IMR-90 (cell line): ENCODE measurements at regions not wholly inside any gene's neighbourhood (a gene's known extent, or its start where the extent isn't known, plus 50 kb on each side); places are given as distances from the start of the nearest gene placed in this dataset.

Experiments used
- ATAC-seq: fragments of 200-7000 bp; cut with Tn5 transposase; 2 replicates; pipeline ENCODE4 v1.9.1; 2020; ENCODE audit warnings: low read depth, mild to moderate bottlenecking, moderate library complexity
- BruUV-seq: library from RNA; stranded (reverse); fragments of 400-500 nt; replicated peaks from 2 replicates; lab custom pipeline; 2021; lab: Mats Ljungman, UMichigan
- CTCF ChIA-PET: fragments of 300-600 bp; formaldehyde crosslinking; extraction: SDS; loops from one replicate; lab custom pipeline; 2021; ENCODE audit warnings: antibody characterized with exemption; lab: Yijun Ruan, JAX
- POLR2A ChIA-PET: fragments of 300-600 bp; sonication (Branson Sonifier 250); formaldehyde crosslinking; loops from one replicate; lab custom pipeline; 2022; ENCODE audit warnings: antibody characterized with exemption; ENCODE audit not compliant: unreplicated experiment; lab: Charles Lee
- DNase-seq: peaks from one replicate; pipeline ENCODE4 v3.0.0; 2013
- H2AFZ ChIP-seq: replicated peaks from 2 replicates; pipeline ENCODE3; 2013; ENCODE audit warnings: low read length, mild to moderate bottlenecking; ENCODE audit not compliant: poor library complexity
- H2AK5ac ChIP-seq: 2 replicates; pipeline ENCODE4 v1.6.1; 2013; ENCODE audit warnings: low read depth, low read length, inconsistent platforms
- H2AK9ac ChIP-seq: replicated peaks from 2 replicates; pipeline ENCODE3; 2013; ENCODE audit warnings: mild to moderate bottlenecking, low read depth, low read length, moderate library complexity; ENCODE audit not compliant: poor library complexity
- H2BK120ac ChIP-seq: 2 replicates; pipeline ENCODE4 v1.6.1; 2013; ENCODE audit warnings: low read depth, low read length, inconsistent platforms
- H2BK15ac ChIP-seq: 3 replicates; pipeline ENCODE4 v1.6.1; 2013; ENCODE audit warnings: low read depth, low read length, inconsistent platforms
- H2BK20ac ChIP-seq: 2 replicates; pipeline ENCODE4 v1.6.1; 2013; ENCODE audit warnings: low read depth, mild to moderate bottlenecking, inconsistent platforms, low read length, moderate library complexity
- H2BK5ac ChIP-seq: 2 replicates; pipeline ENCODE4 v1.6.1; 2013; ENCODE audit warnings: mild to moderate bottlenecking, low read depth, low read length, inconsistent platforms; ENCODE audit not compliant: poor library complexity, severe bottlenecking
- H3K14ac ChIP-seq: replicated peaks from 2 replicates; pipeline ENCODE4 v1.6.1; 2013; ENCODE audit warnings: low read depth, low read length, inconsistent platforms
- H3K18ac ChIP-seq: 2 replicates; pipeline ENCODE4 v1.6.1; 2013; ENCODE audit warnings: low read depth, low read length, control low read depth
- H3K23ac ChIP-seq: 2 replicates; pipeline ENCODE4 v1.6.1; 2013; ENCODE audit warnings: low read depth, low read length, inconsistent platforms
- H3K27ac ChIP-seq: 2 replicates; pipeline ENCODE4 v1.5.1; 2013; ENCODE audit warnings: mild to moderate bottlenecking, control low read depth, low read length; ENCODE audit not compliant: insufficient read depth
- H3K27me3 ChIP-seq: 2 replicates; pipeline ENCODE4 v1.6.1; 2013; ENCODE audit warnings: low read length; ENCODE audit not compliant: control insufficient read depth, insufficient read depth
- H3K36me3 ChIP-seq: 2 replicates; pipeline ENCODE4 v1.6.1; 2013; ENCODE audit warnings: low read length, mixed read lengths; ENCODE audit not compliant: control insufficient read depth, insufficient read depth
- H3K4ac ChIP-seq: 2 replicates; pipeline ENCODE4 v1.6.1; 2013; ENCODE audit warnings: low read depth, low read length, inconsistent platforms
- H3K4me1 ChIP-seq: 2 replicates; pipeline ENCODE4 v1.6.1; 2013; ENCODE audit warnings: low read length, mixed read lengths; ENCODE audit not compliant: control insufficient read depth, insufficient read depth
- H3K4me2 ChIP-seq: 2 replicates; pipeline ENCODE4 v1.6.1; 2013; ENCODE audit warnings: low read depth, mild to moderate bottlenecking, control low read depth, low read length, moderate library complexity
- H3K4me3 ChIP-seq: 2 replicates; pipeline ENCODE4 v1.5.1; 2013; ENCODE audit warnings: low read depth, mild to moderate bottlenecking, control low read depth, low read length, moderate library complexity; ENCODE audit not compliant: insufficient read depth
- H3K56ac ChIP-seq: 2 replicates; pipeline ENCODE4 v1.6.1; 2013; ENCODE audit warnings: low read length, inconsistent platforms; ENCODE audit not compliant: insufficient read depth; ENCODE audit errors: extremely low read depth
- H3K79me1 ChIP-seq, 2 experiments: 2 replicates each; pipeline ENCODE4 v1.6.1; 2013; ENCODE audit warnings: low read length in 2 of 2, inconsistent platforms in 1 of 2, low read depth in 1 of 2
- H3K9ac ChIP-seq: 2 replicates; pipeline ENCODE4 v1.6.1; 2013; ENCODE audit warnings: low read depth, low read length, control low read depth
- H3K9me1 ChIP-seq: 2 replicates; pipeline ENCODE4 v1.6.1; 2013; ENCODE audit warnings: low read length, inconsistent platforms; ENCODE audit not compliant: insufficient read depth
- H3K9me3 ChIP-seq: 2 replicates; pipeline ENCODE4 v1.6.1; 2013; ENCODE audit warnings: low read length; ENCODE audit not compliant: control insufficient read depth, insufficient read depth
- H4K20me1 ChIP-seq: 2 replicates; pipeline ENCODE4 v1.6.1; 2013; ENCODE audit warnings: low read length, inconsistent platforms; ENCODE audit not compliant: insufficient read depth
- H4K5ac ChIP-seq: 2 replicates; pipeline ENCODE4 v1.6.1; 2013; ENCODE audit warnings: mild to moderate bottlenecking, low read depth, low read length, control low read depth
- H4K8ac ChIP-seq, 2 experiments: 2 replicates each; pipeline ENCODE4 v1.6.1; 2013; ENCODE audit warnings: low read depth in 2 of 2, low read length in 2 of 2, control low read depth in 1 of 2, inconsistent platforms in 1 of 2
- H4K91ac ChIP-seq: 2 replicates; pipeline ENCODE4 v1.6.1; 2013; ENCODE audit warnings: low read depth, low read length, inconsistent platforms; ENCODE audit not compliant: insufficient read depth
- BHLHE40 ChIP-seq: fragments of 150-350 bp; IDR thresholded peaks from 2 replicates; pipeline ENCODE4 v1.6.1; 2016; ENCODE audit warnings: mild to moderate bottlenecking, low read depth, low read length
- CEBPB ChIP-seq: IDR thresholded peaks from 2 replicates; pipeline ENCODE4 v1.6.1; 2012; ENCODE audit warnings: low read depth, low read length, improper control_type of control experiment
- CHD1 ChIP-seq: IDR thresholded peaks from 2 replicates; pipeline ENCODE4 v1.6.1; 2012; ENCODE audit warnings: low read depth, low read length, improper control_type of control experiment
- FOS ChIP-seq: fragments of 150-350 bp; IDR thresholded peaks from 2 replicates; pipeline ENCODE4 v1.6.1; 2016; ENCODE audit warnings: low read depth, low read length
- MAFK ChIP-seq: IDR thresholded peaks from 2 replicates; pipeline ENCODE4 v1.6.1; 2012; ENCODE audit warnings: low read depth, low read length, improper control_type of control experiment
- MXI1 ChIP-seq: IDR thresholded peaks from 2 replicates; pipeline ENCODE4 v1.6.1; 2012; ENCODE audit warnings: low read depth, mild to moderate bottlenecking, low read length, moderate library complexity, borderline replicate concordance
- NFE2L2 ChIP-seq: fragments of 150-350 bp; IDR thresholded peaks from 2 replicates; pipeline ENCODE4 v1.6.1; 2016; ENCODE audit warnings: low read depth, mild to moderate bottlenecking, low read length
- POLR2A ChIP-seq: IDR thresholded peaks from 2 replicates; pipeline ENCODE4 v1.6.1; 2012; ENCODE audit warnings: mild to moderate bottlenecking, low read depth, low read length
- RAD21 ChIP-seq: IDR thresholded peaks from 2 replicates; pipeline ENCODE4 v1.6.1; 2012; ENCODE audit warnings: low read length, improper control_type of control experiment
- RFX5 ChIP-seq: IDR thresholded peaks from 2 replicates; pipeline ENCODE4 v1.8.0; 2012; ENCODE audit warnings: low read depth, mild to moderate bottlenecking, low read length, moderate library complexity
- SMC3 ChIP-seq: fragments of 150-350 bp; IDR thresholded peaks from 2 replicates; pipeline ENCODE4 v1.6.1; 2016; ENCODE audit warnings: low read depth, mild to moderate bottlenecking, antibody characterized with exemption, low read length, moderate library complexity
- WGBS, 2 experiments: methylation state at CpG; one replicate each; pipeline versions ENCODE4 v1.1.5 to v1.1.7; 2013; ENCODE audit warnings: missing lambda C conversion rate in 2 of 2; ENCODE audit not compliant: insufficient read length in 1 of 2; ENCODE audit errors: extremely low coverage in 2 of 2; 5-methylcytosine and 5-hydroxymethylcytosine counted together
- dilution Hi-C: fragments of 300-500 bp; cut with HindIII; formaldehyde crosslinking; loops from one replicate; pipeline ENCODE4 v1.14.3; 2018; ENCODE audit warnings: low sequenced_read_pairs; ENCODE audit not compliant: unreplicated experiment
- in situ Hi-C: fragments of 300-500 bp; cut with MboI; formaldehyde crosslinking; loops from 3 replicates; pipeline ENCODE4 v1.14.3; 2019; ENCODE audit warnings: low sequenced_read_pairs, inconsistent platforms, mixed read lengths
- intact Hi-C: fragments of 100-400 bp; cut with micrococcal nuclease; formaldehyde crosslinking; loops from 2 replicates; pipeline ENCODE4 v1.10.0; 2022
- TF ChIP-seq, protein P1 (sequence below): fragments of 150-350 bp; IDR thresholded peaks from 2 replicates; pipeline ENCODE4 v1.6.1; 2017; ENCODE audit warnings: mild to moderate bottlenecking, antibody characterized with exemption, low read length, low read depth
- TF ChIP-seq, protein P2 (sequence below): conservative IDR thresholded peaks from 2 replicates; pipeline ENCODE4 v1.5.1; 2012; ENCODE audit warnings: mild to moderate bottlenecking, low read depth, low read length, improper control_type of control experiment
- TF ChIP-seq, protein P3 (sequence below): fragments of 150-350 bp; IDR thresholded peaks from 2 replicates; pipeline ENCODE4 v1.6.1; 2016; ENCODE audit warnings: low read depth, mild to moderate bottlenecking, low read length, moderate library complexity, borderline replicate concordance

DNA sequence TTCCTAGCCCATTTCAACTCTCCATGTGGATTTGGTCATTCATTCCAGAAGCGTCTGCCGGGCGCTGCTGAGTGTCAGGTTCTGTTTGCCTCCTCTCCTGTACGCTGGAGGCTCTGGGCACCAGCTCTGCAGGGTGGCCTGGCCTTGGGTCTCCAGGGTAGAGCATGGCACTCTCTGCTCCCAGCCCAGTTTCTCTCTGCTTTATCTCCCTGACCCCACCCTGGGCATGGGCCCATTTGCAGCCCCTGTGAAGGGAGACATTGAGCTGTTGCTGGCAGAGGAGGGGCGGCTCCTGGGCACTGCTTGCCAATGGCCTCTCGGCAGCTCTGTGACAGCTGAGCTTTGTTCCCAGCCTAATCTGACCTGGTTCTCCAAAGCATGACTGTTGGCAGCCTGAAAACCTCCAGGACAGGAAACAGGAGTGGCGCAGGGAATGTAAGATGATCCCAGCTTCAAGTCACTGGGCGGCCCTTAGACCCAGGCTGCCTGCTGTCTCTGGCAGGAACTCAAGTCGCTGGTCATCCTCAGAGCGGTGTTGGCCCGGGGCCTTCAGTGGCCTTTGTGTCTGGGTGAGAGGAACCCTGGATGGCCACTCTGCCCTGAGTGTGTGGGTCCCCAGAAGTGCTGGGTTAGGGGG, 146.8 kb downstream of the SEC14L1 start:
- Histone ChIP-seq H2AK9ac (peak overlapping the region; percentile 75), H3K4ac (peak overlapping the region; percentile 97), H4K20me1 (no peaks in the 10 kb centered on the region), H2AFZ (peak overlapping the region; percentile 84), H3K4me2 (peak overlapping the region; percentile 39), H3K27me3 (no peaks in the 10 kb centered on the region), H3K56ac (no peak overlapping the region), H3K14ac (peak overlapping the region; percentile 90), H2BK20ac (peak overlapping the region; percentile 97), H3K9me3 (no peaks in the 10 kb centered on the region), H3K23ac (peak overlapping the region; percentile 96; the same call in 1 of the 2 replicates), H2AK5ac (peak overlapping the region; percentile 95), H2BK120ac (peak overlapping the region; percentile 99), H2BK15ac (peak overlapping the region; percentile 98; the same call in 2 of the 3 replicates), H3K4me3 (no peak overlapping the region), H2BK5ac (peak overlapping the region; percentile 98), H4K91ac (peak overlapping the region; percentile 98), H3K9me1 (peaks cover 30% of the 10 kb centered on the region), H3K27ac (peak overlapping the region; percentile 93), H3K9ac (peak overlapping the region; percentile 37), H3K36me3 (no peaks in the 10 kb centered on the region), H3K18ac (peak overlapping the region; percentile 30), H4K8ac (peak overlapping the region; percentile 91; a peak in 3 of 4 replicates), H3K79me1 (peaks cover 12 to 66% of the 10 kb centered on the region in 2 experiments), H3K4me1 (peaks cover 42% of the 10 kb centered on the region), H4K5ac (peak overlapping the region; percentile 68)
- ChIA-PET POLR2A (interaction anchor here (1.0 to 1.1 kb wide), 2 partner anchors 16 to 32 kb away, joined by 3 read pairs; no protein-coding TSS in a partner anchor), CTCF (no interaction called here)
- ATAC-seq, result peak; percentile 79
- TF ChIP-seq, protein P1, sequence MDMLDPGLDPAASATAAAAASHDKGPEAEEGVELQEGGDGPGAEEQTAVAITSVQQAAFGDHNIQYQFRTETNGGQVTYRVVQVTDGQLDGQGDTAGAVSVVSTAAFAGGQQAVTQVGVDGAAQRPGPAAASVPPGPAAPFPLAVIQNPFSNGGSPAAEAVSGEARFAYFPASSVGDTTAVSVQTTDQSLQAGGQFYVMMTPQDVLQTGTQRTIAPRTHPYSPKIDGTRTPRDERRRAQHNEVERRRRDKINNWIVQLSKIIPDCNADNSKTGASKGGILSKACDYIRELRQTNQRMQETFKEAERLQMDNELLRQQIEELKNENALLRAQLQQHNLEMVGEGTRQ, result no peak
- TF ChIP-seq MXI1, result no peak
- TF ChIP-seq RFX5, result no peak
- TF ChIP-seq, protein P2, sequence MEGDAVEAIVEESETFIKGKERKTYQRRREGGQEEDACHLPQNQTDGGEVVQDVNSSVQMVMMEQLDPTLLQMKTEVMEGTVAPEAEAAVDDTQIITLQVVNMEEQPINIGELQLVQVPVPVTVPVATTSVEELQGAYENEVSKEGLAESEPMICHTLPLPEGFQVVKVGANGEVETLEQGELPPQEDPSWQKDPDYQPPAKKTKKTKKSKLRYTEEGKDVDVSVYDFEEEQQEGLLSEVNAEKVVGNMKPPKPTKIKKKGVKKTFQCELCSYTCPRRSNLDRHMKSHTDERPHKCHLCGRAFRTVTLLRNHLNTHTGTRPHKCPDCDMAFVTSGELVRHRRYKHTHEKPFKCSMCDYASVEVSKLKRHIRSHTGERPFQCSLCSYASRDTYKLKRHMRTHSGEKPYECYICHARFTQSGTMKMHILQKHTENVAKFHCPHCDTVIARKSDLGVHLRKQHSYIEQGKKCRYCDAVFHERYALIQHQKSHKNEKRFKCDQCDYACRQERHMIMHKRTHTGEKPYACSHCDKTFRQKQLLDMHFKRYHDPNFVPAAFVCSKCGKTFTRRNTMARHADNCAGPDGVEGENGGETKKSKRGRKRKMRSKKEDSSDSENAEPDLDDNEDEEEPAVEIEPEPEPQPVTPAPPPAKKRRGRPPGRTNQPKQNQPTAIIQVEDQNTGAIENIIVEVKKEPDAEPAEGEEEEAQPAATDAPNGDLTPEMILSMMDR, result no peak
- no peak for TF ChIP-seq CEBPB
- TF ChIP-seq BHLHE40, result no peak
- TF ChIP-seq POLR2A, result peak; percentile 55; the same call in 1 of the 2 replicates
- no peak for TF ChIP-seq NFE2L2
- TF ChIP-seq CHD1, result no peak
- no peak for TF ChIP-seq MAFK
- no peak; the same call in 1 of the 2 replicates for TF ChIP-seq RAD21
- TF ChIP-seq, protein P3, sequence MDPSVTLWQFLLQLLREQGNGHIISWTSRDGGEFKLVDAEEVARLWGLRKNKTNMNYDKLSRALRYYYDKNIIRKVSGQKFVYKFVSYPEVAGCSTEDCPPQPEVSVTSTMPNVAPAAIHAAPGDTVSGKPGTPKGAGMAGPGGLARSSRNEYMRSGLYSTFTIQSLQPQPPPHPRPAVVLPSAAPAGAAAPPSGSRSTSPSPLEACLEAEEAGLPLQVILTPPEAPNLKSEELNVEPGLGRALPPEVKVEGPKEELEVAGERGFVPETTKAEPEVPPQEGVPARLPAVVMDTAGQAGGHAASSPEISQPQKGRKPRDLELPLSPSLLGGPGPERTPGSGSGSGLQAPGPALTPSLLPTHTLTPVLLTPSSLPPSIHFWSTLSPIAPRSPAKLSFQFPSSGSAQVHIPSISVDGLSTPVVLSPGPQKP, result no peak
- 0 out of 2 replicates have a peak, but pooled peaks have one; percentile 6 for TF ChIP-seq FOS
- TF ChIP-seq SMC3, result no peak; the same call in 1 of the 2 replicates
- WGBS, 2 experiments, result 6% methylated on average over 3 of the region's 11 CpGs; no CpG with 5 or more reads in 1 of the 2 experiments
- DNase-seq, result peak; percentile 94
- intact Hi-C loops, result loop anchor here (2.0 kb wide), 1 partner anchor 33 kb away; no protein-coding TSS in a partner anchor
- dilution Hi-C loops, result no loop called here
- in situ Hi-C loops, result no loop called here
- no TSS peak for BruUV-seq
